ENCODE measurements at regions not wholly inside any gene's neighbourhood (a gene's known extent, or its start where the extent isn't known, plus 50 kb on each side); places are given as distances from the start of the nearest gene placed in this dataset.

- H3K9me3 Mint-ChIP-seq = no peaks in the 10 kb centered on the region
- no peak overlapping the region for H3K4me3 Mint-ChIP-seq
- H3K27me3 Mint-ChIP-seq (ENCODE audit: low read depth) = no peaks in the 10 kb centered on the region
- H3K27ac Mint-ChIP-seq (ENCODE audit: unreplicated experiment) = no peak overlapping the region
- H3K4me1 Mint-ChIP-seq = peaks cover 13% of the 10 kb centered on the region
- no peak for DNase-seq (ENCODE audit: low read depth, low spot score)
- TF ChIP-seq CTCF (conservative IDR thresholded peaks at IDR 0.05) = no peak
- H3K36me3 Mint-ChIP-seq (ENCODE audit: low read depth) = no peaks in the 10 kb centered on the region
These were observed 121.6 kb upstream of the LYZL2 start for GRCh38 chr10:30750971-30751677.

- Mint-ChIP-seq H3K4me1 (peaks cover 7% of the 10 kb centered on the region), H3K27me3 (ENCODE audit: low read depth) (no peaks in the 10 kb centered on the region), H3K4me3 (no peak overlapping the region), H3K27ac (ENCODE audit: unreplicated experiment) (no peak overlapping the region), H3K36me3 (ENCODE audit: low read depth) (no peaks in the 10 kb centered on the region), H3K9me3 (no peaks in the 10 kb centered on the region)
- no peak for DNase-seq (ENCODE audit: low read depth, low spot score)
- TF ChIP-seq CTCF (conservative IDR thresholded peaks at IDR 0.05) = no peak
These were observed 119.8 kb upstream of the LYZL2 start for GRCh38 chr10:30749385-30749784.

GRCh38 chr10:30748152-30748973 is 118.8 kb upstream of the LYZL2 start:
- Mint-ChIP-seq H3K4me3 (no peak overlapping the region), H3K36me3 (ENCODE audit: low read depth) (no peaks in the 10 kb centered on the region), H3K27me3 (ENCODE audit: low read depth) (no peaks in the 10 kb centered on the region), H3K9me3 (peaks cover 4% of the 10 kb centered on the region), H3K27ac (ENCODE audit: unreplicated experiment) (peak overlapping the region; percentile 70), H3K4me1 (peaks cover 7% of the 10 kb centered on the region)
- no peak for TF ChIP-seq CTCF (conservative IDR thresholded peaks at IDR 0.05)
- DNase-seq (ENCODE audit: low read depth, low spot score) = no peak

- DNase-seq (ENCODE audit: low read depth, low spot score) = no peak
- H3K4me1 Mint-ChIP-seq = peaks cover 7% of the 10 kb centered on the region
- H3K9me3 Mint-ChIP-seq = peaks cover 4% of the 10 kb centered on the region
- no peak for TF ChIP-seq CTCF (conservative IDR thresholded peaks at IDR 0.05)
- no peaks in the 10 kb centered on the region for H3K27me3 Mint-ChIP-seq (ENCODE audit: low read depth)
- H3K36me3 Mint-ChIP-seq (ENCODE audit: low read depth) = no peaks in the 10 kb centered on the region
- no peak overlapping the region for H3K4me3 Mint-ChIP-seq
- H3K27ac Mint-ChIP-seq (ENCODE audit: unreplicated experiment) = no peak overlapping the region
These were observed 118.1 kb upstream of the LYZL2 start for GRCh38 chr10:30747633-30748032.

- H3K4me3 Mint-ChIP-seq = no peak overlapping the region
- no peaks in the 10 kb centered on the region for H3K27me3 Mint-ChIP-seq (ENCODE audit: low read depth)
- no peaks in the 10 kb centered on the region for H3K36me3 Mint-ChIP-seq (ENCODE audit: low read depth)
- TF ChIP-seq CTCF (conservative IDR thresholded peaks at IDR 0.05) = no peak
- H3K9me3 Mint-ChIP-seq = peaks cover 7% of the 10 kb centered on the region
- no peak for DNase-seq (ENCODE audit: low read depth, low spot score)
- H3K4me1 Mint-ChIP-seq = no peaks in the 10 kb centered on the region
- no peak overlapping the region for H3K27ac Mint-ChIP-seq (ENCODE audit: unreplicated experiment)
These were observed 116.4 kb upstream of the LYZL2 start for GRCh38 chr10:30745953-30746352.
